ENCODE measurements at regions not wholly inside any gene's neighbourhood (a gene's known extent, or its start where the extent isn't known, plus 50 kb on each side); places are given as distances from the start of the nearest gene placed in this dataset.

GRCh38 chr11:41799754-41800153 lies 340.3 kb upstream of the LRRC4C start:
- no peaks in the 10 kb centered on the region for H3K36me3 ChIP-seq (ENCODE audit: control insufficient read depth, insufficient read depth, low read length)
- no peak overlapping the region for H3K27ac ChIP-seq (ENCODE audit: low read length)
- CTCF ChIA-PET = no interaction called here
- H3K4me3 ChIP-seq (ENCODE audit: low read depth in 2 of 2, low read length in 2 of 2) = no peak overlapping the region
- no TSS peak for BruUV-seq (replicated peaks)
- ATAC-seq (no peak), DNase-seq (ENCODE audit: low read depth, low spot score) (no peak)
- intact Hi-C loops (cut with micrococcal nuclease; ENCODE audit: unreplicated experiment) (no loop called here), in situ Hi-C loops (cut with HindIII; ENCODE audit: low pct_unique_long_range_greater_than_20kb, low sequenced_read_pairs) (no loop called here)
- POLR2A ChIA-PET = no interaction called here
- no peaks in the 10 kb centered on the region for H3K9me3 ChIP-seq (ENCODE audit: control insufficient read depth, insufficient read depth, low read depth, low read length)
- no peaks in the 10 kb centered on the region for H3K4me1 ChIP-seq (ENCODE audit: control insufficient read depth, insufficient read depth, low read length)
- no peak for TF ChIP-seq CTCF (IDR thresholded peaks at IDR 0.05)
- no peak for TF ChIP-seq TCF7L2 (IDR thresholded peaks at IDR 0.05; ENCODE audit: low read depth, low read length)
- no peak for TF ChIP-seq POLR2AphosphoS5 (IDR thresholded peaks at IDR 0.05; ENCODE audit: low read depth, low read length)
- no peak for TF ChIP-seq SIN3A (IDR thresholded peaks at IDR 0.05; ENCODE audit: borderline replicate concordance, insufficient read depth, low read depth, low read length)
- no peak for TF ChIP-seq REST (IDR thresholded peaks at IDR 0.05; ENCODE audit: insufficient read depth in 1 of 2, low read depth in 2 of 2, low read length in 1 of 2)
- no peaks in the 10 kb centered on the region for H3K27me3 ChIP-seq (ENCODE audit: control insufficient read depth, insufficient read depth, low read length)

GRCh38 chr11:41803895-41804294 lies 344.4 kb upstream of the LRRC4C start:
- H3K27me3 ChIP-seq (ENCODE audit: control insufficient read depth, insufficient read depth, low read length) = no peaks in the 10 kb centered on the region
- ChIA-PET CTCF (no interaction called here), POLR2A (no interaction called here)
- H3K4me3 ChIP-seq (ENCODE audit: low read depth in 2 of 2, low read length in 2 of 2) = no peak overlapping the region
- ATAC-seq (no peak), DNase-seq (ENCODE audit: low read depth, low spot score) (no peak)
- no peak for TF ChIP-seq REST (IDR thresholded peaks at IDR 0.05; ENCODE audit: insufficient read depth in 1 of 2, low read depth in 2 of 2, low read length in 1 of 2)
- no peaks in the 10 kb centered on the region for H3K36me3 ChIP-seq (ENCODE audit: control insufficient read depth, insufficient read depth, low read length)
- in situ Hi-C loops (cut with HindIII; ENCODE audit: low pct_unique_long_range_greater_than_20kb, low sequenced_read_pairs) (no loop called here), intact Hi-C loops (cut with micrococcal nuclease; ENCODE audit: unreplicated experiment) (no loop called here)
- H3K27ac ChIP-seq (ENCODE audit: low read length) = no peak overlapping the region
- no TSS peak for BruUV-seq (replicated peaks)
- no peaks in the 10 kb centered on the region for H3K4me1 ChIP-seq (ENCODE audit: control insufficient read depth, insufficient read depth, low read length)
- H3K9me3 ChIP-seq (ENCODE audit: control insufficient read depth, insufficient read depth, low read depth, low read length) = no peaks in the 10 kb centered on the region

Measured in Panc1 (cell line).